CD4-positive, alpha-beta T cell treated with Interleukin-1 beta for 1 hour (primary cell): ENCODE measurements at regions not wholly inside any gene's neighbourhood (a gene's known extent, or its start where the extent isn't known, plus 50 kb on each side); places are given as distances from the start of the nearest gene placed in this dataset.
"Not testable (repeated sequence)": the region's sequence is repeated elsewhere in the genome, so short reads cannot be mapped to it uniquely, and the experiment has no call there.

Source experiments
- DNase-seq, 2 donors: peaks; one replicate each; pipeline ENCODE4 v3.0.0-alpha.2; 2020 to 2022

- DNase-seq, result no peak
Observed at GRCh38 chr16:72654535-72654934, 393.4 kb downstream of the ZFHX3 start.

- no peak for DNase-seq
Observed at GRCh38 chr16:72649254-72649944, 398.5 kb downstream of the ZFHX3 start.

- DNase-seq, result no peak
Observed at GRCh38 chr16:72646615-72647014, 401.3 kb downstream of the ZFHX3 start.

GRCh38 chr16:72645538-72645937, 402.4 kb downstream of the ZFHX3 start:
- DNase-seq, result no peak

DNA sequence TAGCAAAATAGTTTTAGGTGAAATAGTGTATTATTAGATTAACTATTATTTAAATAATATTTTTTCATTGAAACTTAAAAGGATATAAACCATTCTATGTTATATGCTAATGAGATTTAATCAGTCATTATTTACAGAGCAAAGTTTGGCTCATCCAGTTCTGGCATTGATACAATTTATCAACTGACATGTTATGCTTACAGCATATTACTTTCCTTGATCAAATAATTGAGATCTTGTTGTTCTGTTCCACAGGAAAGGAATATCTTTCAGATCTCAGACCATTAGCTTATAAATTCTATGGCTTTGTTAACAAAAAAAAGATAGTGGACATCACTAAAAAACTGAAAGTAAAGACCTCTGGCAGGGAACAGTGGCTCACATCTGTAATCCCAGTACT, 403.0 kb downstream of the ZFHX3 start:
- DNase-seq, result no peak

DNA sequence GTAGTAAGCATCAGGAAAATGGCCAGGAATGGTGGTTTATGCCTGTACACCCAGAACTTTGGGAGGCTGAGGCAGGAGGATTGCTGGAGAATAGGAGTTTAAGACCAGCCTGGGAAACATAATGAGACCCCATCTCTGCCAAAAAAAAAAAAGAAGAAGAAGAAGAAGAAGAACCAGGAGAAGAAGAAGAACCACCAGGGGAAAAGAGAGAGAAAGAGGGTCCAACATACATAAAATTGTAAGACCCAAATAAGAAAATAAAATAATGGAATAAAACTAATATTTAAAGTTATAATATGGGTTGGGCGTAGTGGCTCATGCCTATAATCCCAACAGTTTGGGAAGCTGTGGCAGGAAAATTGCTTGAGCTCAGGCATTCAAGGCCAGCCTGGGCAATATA, 408.4 kb downstream of the ZFHX3 start:
- DNase-seq, result no peak

- no peak for DNase-seq
Observed at GRCh38 chr16:72637306-72637705, 410.6 kb downstream of the ZFHX3 start.

DNA sequence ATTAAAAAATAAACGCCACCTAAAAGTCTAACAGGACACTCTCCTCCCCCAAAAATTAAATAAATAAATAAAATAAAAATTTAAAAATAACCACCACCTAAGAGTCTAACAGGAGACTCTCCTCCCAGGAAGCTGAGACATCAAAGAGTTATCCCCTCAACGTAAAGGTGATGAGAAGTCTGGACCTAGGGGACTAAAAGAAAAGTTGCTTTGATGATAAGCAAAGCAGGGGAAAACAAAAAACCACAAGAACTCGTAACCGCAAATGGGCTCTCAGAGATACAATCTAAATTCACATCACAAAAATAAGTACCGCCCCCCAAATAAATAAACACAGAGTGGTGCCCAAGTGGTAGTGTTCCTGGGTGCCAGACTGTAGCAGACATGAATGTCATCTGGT, 412.2 kb downstream of the ZFHX3 start:
- DNase-seq, result no peak

DNA sequence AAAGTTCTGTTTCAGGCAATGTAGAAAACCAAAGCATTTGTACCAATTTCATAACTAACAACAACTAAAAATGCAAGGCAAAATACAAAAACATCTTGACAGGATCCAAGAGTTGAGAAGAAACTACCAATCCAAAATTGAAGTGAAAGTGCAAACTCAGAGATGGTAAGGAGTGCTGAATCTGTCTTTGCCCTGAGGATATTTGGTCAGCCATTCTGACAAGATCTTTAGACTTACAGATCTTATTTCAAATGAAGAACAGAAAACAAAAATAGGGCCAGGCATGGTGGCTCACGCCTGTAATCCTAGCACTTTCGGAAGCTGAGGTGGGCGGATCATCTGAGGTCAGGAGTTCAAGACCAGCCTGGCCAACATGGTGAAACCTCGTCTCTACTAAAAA, 412.8 kb downstream of the ZFHX3 start:
- DNase-seq, result no peak

DNA sequence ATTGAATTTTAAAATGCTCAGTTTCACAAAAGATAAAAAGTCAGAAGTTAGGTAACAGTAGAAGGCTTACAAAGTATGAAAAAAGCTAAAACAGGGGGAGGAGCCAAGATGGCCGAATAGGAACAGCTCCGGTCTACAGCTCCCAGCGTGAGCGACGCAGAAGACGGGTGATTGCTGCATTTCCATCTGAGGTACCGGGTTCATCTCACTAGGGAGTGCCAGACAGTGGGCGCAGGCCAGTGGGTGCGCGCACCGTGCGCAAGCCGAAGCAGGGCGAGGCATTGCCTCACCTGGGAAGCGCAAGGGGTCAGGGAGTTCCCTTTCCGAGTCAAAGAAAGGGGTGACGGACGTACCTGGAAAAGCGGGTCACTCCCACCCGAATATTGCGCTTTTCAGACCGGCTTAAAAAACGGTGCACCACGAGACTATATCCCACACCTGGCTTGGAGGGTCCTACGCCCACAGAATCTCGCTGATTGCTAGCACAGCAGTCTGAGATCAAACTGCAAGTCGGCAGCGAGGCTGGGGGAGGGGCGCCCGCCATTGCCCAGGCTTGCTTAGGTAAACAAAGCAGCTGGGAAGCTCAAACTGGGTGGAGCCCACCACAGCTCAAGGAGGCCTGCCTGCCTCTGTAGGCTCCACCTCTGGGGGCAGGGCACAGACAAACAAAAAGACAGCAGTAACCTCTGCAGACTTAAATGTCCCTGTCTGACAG, 420.6 kb downstream of the ZFHX3 start:
- DNase-seq, result not testable (repeated sequence)

GRCh38 chr16:72626623-72627022, 421.3 kb downstream of the ZFHX3 start:
- no peak for DNase-seq

DNA sequence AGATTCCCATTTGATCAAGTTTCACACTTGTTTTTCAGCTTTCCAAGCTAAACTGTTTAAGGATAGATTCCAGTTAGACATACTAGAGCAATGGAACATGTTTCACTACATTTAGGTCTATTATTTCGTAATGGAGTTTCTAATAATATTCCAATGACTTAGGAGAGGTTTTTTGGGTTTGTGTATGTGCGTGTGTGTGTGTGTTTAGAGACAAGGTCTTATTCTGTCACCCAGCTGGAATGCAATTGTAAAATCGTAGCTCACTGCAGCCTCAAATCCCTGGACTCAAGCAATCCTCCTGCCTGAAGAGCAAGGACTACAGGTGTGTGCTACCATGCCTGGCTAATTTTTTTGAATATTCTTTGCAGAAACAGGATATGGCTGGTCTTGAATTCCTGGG, 426.3 kb downstream of the ZFHX3 start:
- no peak for DNase-seq

DNA sequence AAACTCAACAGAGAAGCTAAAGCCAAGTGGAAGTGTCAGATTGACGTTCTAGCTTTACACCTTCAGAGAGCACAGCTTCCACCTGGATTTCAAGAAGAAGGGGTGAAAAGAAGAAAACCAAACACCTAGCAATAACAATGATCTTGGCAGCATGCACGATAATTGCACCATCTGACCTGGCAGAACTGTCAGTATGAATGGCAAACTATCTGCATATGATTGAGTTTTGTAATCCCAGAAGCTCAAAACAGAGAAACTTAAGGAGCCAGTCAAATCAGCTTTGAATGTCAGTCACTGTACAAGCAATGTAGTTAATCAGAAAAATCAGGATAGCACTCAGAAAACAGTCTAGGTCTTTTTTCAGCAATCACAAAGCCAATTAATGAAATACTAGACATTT, 427.1 kb downstream of the ZFHX3 start:
- DNase-seq, result no peak

DNA sequence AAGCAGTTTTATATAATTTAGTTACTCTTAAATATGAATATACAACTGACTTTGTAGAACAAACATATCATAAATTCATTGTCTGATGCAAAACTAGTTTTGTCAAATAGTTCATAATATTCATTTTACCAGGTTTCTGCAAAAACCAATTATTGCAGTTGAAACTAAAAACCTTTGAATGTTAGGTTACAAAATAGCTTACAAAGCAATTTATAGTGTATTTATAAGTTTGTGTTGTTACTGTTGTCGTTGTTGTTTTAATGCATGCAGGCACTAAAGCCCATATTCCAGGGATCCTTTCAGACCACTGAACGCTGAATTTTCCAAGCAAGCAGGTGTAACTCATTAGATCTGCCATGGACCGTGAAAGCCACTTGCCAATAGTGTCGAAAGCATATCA, 427.6 kb downstream of the ZFHX3 start:
- DNase-seq, result no peak

DNA sequence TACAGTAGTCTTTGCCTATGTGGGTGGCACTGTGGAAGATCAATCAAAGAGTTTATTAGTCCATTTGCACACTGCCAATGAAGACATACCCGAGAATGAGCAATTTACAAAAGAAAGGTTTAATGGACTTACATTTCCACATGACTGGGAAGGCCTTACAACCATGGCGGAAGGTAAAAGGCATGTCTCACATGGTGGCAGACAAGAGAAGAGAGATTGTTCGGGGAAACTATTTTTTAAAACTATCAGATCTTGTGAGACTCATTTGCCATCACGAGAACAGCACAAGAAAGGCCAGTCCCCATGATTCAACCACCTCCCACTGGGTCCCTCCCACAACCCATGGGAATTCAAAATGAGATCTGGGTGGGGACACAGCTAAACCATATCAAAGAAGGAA, 432.1 kb downstream of the ZFHX3 start:
- DNase-seq, result no peak

DNA sequence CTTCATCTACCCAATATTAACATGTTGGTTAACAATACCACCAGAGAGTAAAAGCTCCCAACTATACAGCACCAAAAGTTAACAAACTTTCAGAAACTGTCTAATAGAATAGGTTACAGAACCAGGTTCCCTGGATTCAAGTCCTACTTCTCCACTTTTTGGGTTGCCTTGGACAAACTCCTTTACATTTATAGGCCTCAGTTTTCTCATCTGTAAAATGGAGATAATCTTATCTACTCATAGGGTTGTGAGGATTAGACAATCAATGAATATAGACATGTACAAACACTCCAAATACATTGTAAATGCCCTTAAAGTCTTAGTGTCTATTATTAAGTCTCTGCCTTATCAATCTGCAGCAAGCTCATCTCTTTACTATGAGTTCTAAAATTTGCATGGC, 435.2 kb downstream of the ZFHX3 start:
- DNase-seq, result no peak

- no peak for DNase-seq
Observed at GRCh38 chr16:72612256-72612655, 435.7 kb downstream of the ZFHX3 start.

- no peak for DNase-seq
Observed at GRCh38 chr16:72609933-72610332, 438.0 kb upstream of the PMFBP1 start.

DNA sequence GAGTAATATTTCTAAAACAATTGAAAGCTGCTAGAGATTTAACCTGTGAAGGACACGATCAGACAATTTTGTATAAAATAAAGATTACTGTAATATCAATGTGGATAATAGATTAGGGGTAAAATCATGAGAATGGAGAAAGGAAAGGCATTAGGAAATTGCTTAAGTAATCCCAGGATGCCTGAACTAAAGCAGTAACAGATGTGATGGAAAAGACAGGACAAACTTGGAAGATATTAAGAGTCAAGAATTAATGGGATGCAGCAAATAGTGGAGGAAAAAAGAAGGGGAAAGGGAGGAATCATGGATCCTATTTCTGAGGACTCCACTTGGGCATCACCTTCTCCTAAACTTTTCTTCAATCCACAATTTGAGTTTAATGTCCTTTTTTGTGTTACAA, 437.1 kb upstream of the PMFBP1 start:
- DNase-seq, result no peak

DNA sequence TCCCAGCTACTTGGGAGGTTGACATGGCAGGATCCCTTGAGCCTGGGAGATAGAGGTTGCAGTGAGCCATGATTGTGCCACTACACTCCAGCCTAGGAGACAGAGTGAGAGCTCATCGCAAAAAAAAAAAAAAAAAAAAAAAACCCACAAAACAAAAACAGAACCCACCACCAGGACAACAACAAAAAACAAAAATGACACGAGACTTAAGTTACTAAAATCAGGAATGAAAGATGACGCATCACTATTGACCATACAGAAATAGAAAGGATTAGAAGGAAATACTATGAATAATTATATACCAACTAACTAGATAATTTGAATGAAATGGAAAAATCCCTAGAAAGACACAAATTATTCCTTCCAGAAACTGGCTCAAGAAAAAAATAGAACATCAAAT, 432.4 kb upstream of the PMFBP1 start:
- DNase-seq, result no peak

GRCh38 chr16:72602499-72602898, 430.5 kb upstream of the PMFBP1 start:
- DNase-seq, result no peak

DNA sequence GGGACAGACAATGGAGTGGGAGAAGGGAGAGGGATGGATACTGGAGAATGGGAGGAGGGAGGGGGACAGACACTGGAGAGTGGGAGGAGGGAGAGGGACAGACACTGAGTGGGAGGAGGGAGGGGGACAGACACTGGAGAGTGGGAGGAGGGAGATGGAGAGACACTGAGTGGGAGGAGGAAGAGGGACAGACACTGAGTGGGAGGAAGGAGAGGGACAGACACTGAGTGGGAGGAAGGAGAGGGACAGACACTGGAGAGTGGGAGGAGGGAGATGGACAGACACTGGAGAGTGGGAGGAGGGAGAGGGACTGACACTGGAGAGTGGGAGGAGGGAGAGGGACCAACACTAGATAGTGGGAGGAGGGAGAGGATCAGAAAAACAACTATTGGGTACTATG, 426.7 kb upstream of the PMFBP1 start:
- no peak for DNase-seq

- no peak for DNase-seq
Observed at GRCh38 chr16:72597938-72598337, 426.0 kb upstream of the PMFBP1 start.

DNA sequence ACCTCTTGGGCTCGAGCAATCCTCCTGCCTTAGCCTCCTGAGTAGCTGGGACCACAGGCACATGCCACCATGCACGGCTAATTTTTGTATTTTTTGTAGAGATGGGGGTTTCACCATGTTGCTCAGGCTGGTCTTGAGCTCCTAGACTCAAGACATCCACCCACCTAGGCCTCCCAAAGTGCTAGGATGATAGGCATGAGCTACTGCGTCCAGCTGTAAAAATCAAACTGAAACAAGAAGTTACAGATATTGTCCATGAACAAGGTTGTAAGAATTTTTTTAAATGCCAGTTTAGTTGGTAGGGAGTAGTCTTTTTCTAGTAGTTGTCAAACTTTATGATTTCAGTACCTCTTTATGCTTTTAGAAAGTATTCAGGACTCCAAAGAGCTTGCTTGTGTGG, 424.4 kb upstream of the PMFBP1 start:
- no peak for DNase-seq
